Caco-2 (cell line): ENCODE measurements at regions not wholly inside any gene's neighbourhood (a gene's known extent, or its start where the extent isn't known, plus 50 kb on each side); places are given as distances from the start of the nearest gene placed in this dataset.

Experiments
- BruUV-seq: library from RNA; stranded (reverse); fragments of 400-500 nt; replicated peaks from 2 replicates; lab custom pipeline; 2021; lab: Mats Ljungman, UMichigan
- CTCF ChIA-PET: fragments of 300-600 bp; sonication (Branson Sonifier 250); formaldehyde crosslinking; loops from one replicate; lab custom pipeline; 2022; ENCODE audit warnings: antibody characterized with exemption; lab: Charles Lee
- POLR2A ChIA-PET: fragments of 300-600 bp; sonication (Branson Sonifier 250); formaldehyde crosslinking; loops from one replicate; lab custom pipeline; 2022; ENCODE audit warnings: antibody characterized with exemption; lab: Charles Lee
- DNase-seq, 2 experiments: peaks; one replicate each; pipeline versions ENCODE4 v3.0.0 to v3.0.0-alpha.2; 2020 to 2022
- H3K27me3 ChIP-seq: replicated peaks from 2 replicates; pipeline ENCODE4 v1.6.0; 2011; ENCODE audit warnings: low read length; ENCODE audit not compliant: control insufficient read depth, insufficient read depth
- H3K36me3 ChIP-seq: 2 replicates; pipeline ENCODE4 v1.5.1; 2011; ENCODE audit warnings: low read length; ENCODE audit not compliant: control insufficient read depth, insufficient read depth
- H3K4me1 ChIP-seq: fragments of 250-450 bp; sonication (Bioruptor Pico); 2 replicates; pipeline ENCODE4 v1.5.1; 2020; ENCODE audit warnings: mild to moderate bottlenecking
- H3K4me3 ChIP-seq: 2 replicates; pipeline ENCODE4 v1.5.1; 2011; ENCODE audit warnings: low read depth, mild to moderate bottlenecking, control low read depth, low read length
- H3K9me3 ChIP-seq: fragments of 250-450 bp; sonication (Bioruptor Pico); 2 replicates; pipeline ENCODE4 v1.5.1; 2020; ENCODE audit warnings: mild to moderate bottlenecking, moderate library complexity
- H3K27ac Mint-ChIP-seq: one replicate; pipeline ENCODE4 v1.8.0; 2022; ENCODE audit warnings: mixed read lengths; ENCODE audit not compliant: unreplicated experiment
- H3K27me3 Mint-ChIP-seq: one replicate; pipeline ENCODE4 v1.8.0; 2022; ENCODE audit warnings: mixed read lengths; ENCODE audit not compliant: insufficient read depth, unreplicated experiment
- H3K36me3 Mint-ChIP-seq: one replicate; pipeline ENCODE4 v1.8.0; 2022; ENCODE audit warnings: mild to moderate bottlenecking, mixed read lengths; ENCODE audit not compliant: insufficient read depth, unreplicated experiment
- H3K4me1 Mint-ChIP-seq: one replicate; pipeline ENCODE4 v1.8.0; 2022; ENCODE audit warnings: low read depth, mixed read lengths; ENCODE audit not compliant: unreplicated experiment
- H3K4me3 Mint-ChIP-seq: one replicate; pipeline ENCODE4 v1.8.0; 2022; ENCODE audit warnings: mild to moderate bottlenecking, moderate library complexity, mixed read lengths; ENCODE audit not compliant: unreplicated experiment
- H3K9me3 Mint-ChIP-seq: one replicate; pipeline ENCODE4 v1.8.0; 2022; ENCODE audit warnings: mixed read lengths; ENCODE audit not compliant: unreplicated experiment
- intact Hi-C: fragments of 100-400 bp; cut with micrococcal nuclease; formaldehyde crosslinking; loops from one replicate; pipeline ENCODE4 v1.10.0; 2022; ENCODE audit not compliant: unreplicated experiment
- TF ChIP-seq, protein P1 (sequence below), 2 experiments: fragments of 200-600 bp in 1 of 2; IDR thresholded peaks; 1 replicate in 1 of 2; 2 replicates in 1 of 2; pipeline versions ENCODE4 v1.5.1 to v1.8.0; 2011 to 2022; ENCODE audit warnings: antibody characterized with exemption in 1 of 2, control low read depth in 1 of 2, inconsistent platforms in 1 of 2, low read depth in 1 of 2, low read length in 1 of 2, mild to moderate bottlenecking in 1 of 2, moderate library complexity in 1 of 2; ENCODE audit not compliant: insufficient read depth in 1 of 2, severe bottlenecking in 1 of 2, unreplicated experiment in 1 of 2

- TF ChIP-seq, protein P1, sequence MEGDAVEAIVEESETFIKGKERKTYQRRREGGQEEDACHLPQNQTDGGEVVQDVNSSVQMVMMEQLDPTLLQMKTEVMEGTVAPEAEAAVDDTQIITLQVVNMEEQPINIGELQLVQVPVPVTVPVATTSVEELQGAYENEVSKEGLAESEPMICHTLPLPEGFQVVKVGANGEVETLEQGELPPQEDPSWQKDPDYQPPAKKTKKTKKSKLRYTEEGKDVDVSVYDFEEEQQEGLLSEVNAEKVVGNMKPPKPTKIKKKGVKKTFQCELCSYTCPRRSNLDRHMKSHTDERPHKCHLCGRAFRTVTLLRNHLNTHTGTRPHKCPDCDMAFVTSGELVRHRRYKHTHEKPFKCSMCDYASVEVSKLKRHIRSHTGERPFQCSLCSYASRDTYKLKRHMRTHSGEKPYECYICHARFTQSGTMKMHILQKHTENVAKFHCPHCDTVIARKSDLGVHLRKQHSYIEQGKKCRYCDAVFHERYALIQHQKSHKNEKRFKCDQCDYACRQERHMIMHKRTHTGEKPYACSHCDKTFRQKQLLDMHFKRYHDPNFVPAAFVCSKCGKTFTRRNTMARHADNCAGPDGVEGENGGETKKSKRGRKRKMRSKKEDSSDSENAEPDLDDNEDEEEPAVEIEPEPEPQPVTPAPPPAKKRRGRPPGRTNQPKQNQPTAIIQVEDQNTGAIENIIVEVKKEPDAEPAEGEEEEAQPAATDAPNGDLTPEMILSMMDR (IDR thresholded peaks at IDR 0.05; ENCODE audit: insufficient read depth in 1 of 2, low read depth in 1 of 2, low read length in 1 of 2, severe bottlenecking in 1 of 2, unreplicated experiment in 1 of 2): no peak
- Histone ChIP-seq H3K4me3 (no peak overlapping the region), H3K9me3 (no peaks in the 10 kb centered on the region), H3K36me3 (no peaks in the 10 kb centered on the region), H3K27me3 (no peaks in the 10 kb centered on the region), H3K4me1 (no peaks in the 10 kb centered on the region)
- CTCF ChIA-PET: no interaction called here
- POLR2A ChIA-PET: no interaction called here
- H3K27me3 Mint-ChIP-seq: peaks cover 4% of the 10 kb centered on the region
- no TSS peak for BruUV-seq
- DNase-seq: no peak
- no peaks in the 10 kb centered on the region for H3K36me3 Mint-ChIP-seq
- no peaks in the 10 kb centered on the region for H3K9me3 Mint-ChIP-seq
- intact Hi-C loops: no loop called here
- no peaks in the 10 kb centered on the region for H3K4me1 Mint-ChIP-seq
- H3K27ac Mint-ChIP-seq: no peak overlapping the region
- no peak overlapping the region for H3K4me3 Mint-ChIP-seq
These were observed 1033.3 kb downstream of the EFNB2 start for GRCh38 chr13:105502193-105502592.

GRCh38 chr13:105497597-105497996, 1037.9 kb downstream of the EFNB2 start:
- Mint-ChIP-seq H3K9me3 (no peaks in the 10 kb centered on the region), H3K27ac (no peak overlapping the region), H3K36me3 (no peaks in the 10 kb centered on the region), H3K4me1 (no peaks in the 10 kb centered on the region), H3K4me3 (no peak overlapping the region), H3K27me3 (peaks cover 9% of the 10 kb centered on the region)
- Histone ChIP-seq H3K36me3 (no peaks in the 10 kb centered on the region), H3K27me3 (no peaks in the 10 kb centered on the region), H3K9me3 (no peaks in the 10 kb centered on the region), H3K4me1 (no peaks in the 10 kb centered on the region), H3K4me3 (no peak overlapping the region)
- TF ChIP-seq, protein P1 (IDR thresholded peaks at IDR 0.05; ENCODE audit: insufficient read depth in 1 of 2, low read depth in 1 of 2, low read length in 1 of 2, severe bottlenecking in 1 of 2, unreplicated experiment in 1 of 2): no peak
- intact Hi-C loops: no loop called here
- CTCF ChIA-PET: interaction anchor here (0.7 kb wide), 1 partner anchor 916 kb away, joined by 3 read pairs; no protein-coding TSS in a partner anchor
- POLR2A ChIA-PET: no interaction called here
- DNase-seq: peak; percentile 6 to 38
- no TSS peak for BruUV-seq

- Histone ChIP-seq H3K27me3 (no peaks in the 10 kb centered on the region), H3K36me3 (no peaks in the 10 kb centered on the region), H3K4me1 (no peaks in the 10 kb centered on the region), H3K9me3 (no peaks in the 10 kb centered on the region), H3K4me3 (no peak overlapping the region)
- ChIA-PET POLR2A (no interaction called here), CTCF (no interaction called here)
- intact Hi-C loops: no loop called here
- Mint-ChIP-seq H3K27ac (no peak overlapping the region), H3K4me3 (no peak overlapping the region), H3K36me3 (no peaks in the 10 kb centered on the region), H3K4me1 (no peaks in the 10 kb centered on the region), H3K27me3 (peaks cover 7% of the 10 kb centered on the region), H3K9me3 (no peaks in the 10 kb centered on the region)
- BruUV-seq: no TSS peak
- no peak for DNase-seq
- TF ChIP-seq, protein P1 (IDR thresholded peaks at IDR 0.05; ENCODE audit: insufficient read depth in 1 of 2, low read depth in 1 of 2, low read length in 1 of 2, severe bottlenecking in 1 of 2, unreplicated experiment in 1 of 2): no peak
These were observed 1043.2 kb downstream of the EFNB2 start for GRCh38 chr13:105492216-105492615.
